B cell (primary cell): ENCODE measurements at regions not wholly inside any gene's neighbourhood (a gene's known extent, or its start where the extent isn't known, plus 50 kb on each side); places are given as distances from the start of the nearest gene placed in this dataset.

ENCODE experiments used
- EZH2 ChIP-seq: IDR thresholded peaks from 2 replicates; pipeline ENCODE4 v1.6.1; 2012; ENCODE audit warnings: borderline replicate concordance, low read depth, mild to moderate bottlenecking, moderate library complexity, low read length; ENCODE audit not compliant: insufficient read depth, poor library complexity, severe bottlenecking
- TF ChIP-seq, protein P1 (sequence below): fragments of 200-600 bp; IDR thresholded peaks from one replicate; pipeline ENCODE4 v1.8.0; 2022; ENCODE audit warnings: antibody characterized with exemption, mild to moderate bottlenecking

DNA sequence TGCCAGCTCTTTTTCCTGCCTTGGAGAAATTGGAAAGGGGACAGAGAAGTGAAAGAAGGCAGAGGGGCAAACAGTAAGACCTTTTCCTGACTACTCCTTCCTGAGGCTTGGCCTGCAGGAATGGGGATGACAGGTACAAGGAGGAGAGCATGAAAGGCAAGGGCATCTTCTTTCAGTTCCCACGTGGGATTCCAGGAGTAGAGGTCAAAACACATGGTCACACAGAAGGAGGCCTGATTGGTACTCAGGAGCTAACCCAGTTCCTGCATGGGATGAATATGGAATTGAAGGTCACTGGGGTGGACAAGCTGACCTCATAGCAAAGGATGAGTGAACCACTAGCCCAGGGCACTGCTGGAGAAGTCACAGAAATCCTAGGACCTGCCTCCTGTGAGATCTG is 112.5 kb upstream of the ZNF366 start:
- TF ChIP-seq, protein P1, sequence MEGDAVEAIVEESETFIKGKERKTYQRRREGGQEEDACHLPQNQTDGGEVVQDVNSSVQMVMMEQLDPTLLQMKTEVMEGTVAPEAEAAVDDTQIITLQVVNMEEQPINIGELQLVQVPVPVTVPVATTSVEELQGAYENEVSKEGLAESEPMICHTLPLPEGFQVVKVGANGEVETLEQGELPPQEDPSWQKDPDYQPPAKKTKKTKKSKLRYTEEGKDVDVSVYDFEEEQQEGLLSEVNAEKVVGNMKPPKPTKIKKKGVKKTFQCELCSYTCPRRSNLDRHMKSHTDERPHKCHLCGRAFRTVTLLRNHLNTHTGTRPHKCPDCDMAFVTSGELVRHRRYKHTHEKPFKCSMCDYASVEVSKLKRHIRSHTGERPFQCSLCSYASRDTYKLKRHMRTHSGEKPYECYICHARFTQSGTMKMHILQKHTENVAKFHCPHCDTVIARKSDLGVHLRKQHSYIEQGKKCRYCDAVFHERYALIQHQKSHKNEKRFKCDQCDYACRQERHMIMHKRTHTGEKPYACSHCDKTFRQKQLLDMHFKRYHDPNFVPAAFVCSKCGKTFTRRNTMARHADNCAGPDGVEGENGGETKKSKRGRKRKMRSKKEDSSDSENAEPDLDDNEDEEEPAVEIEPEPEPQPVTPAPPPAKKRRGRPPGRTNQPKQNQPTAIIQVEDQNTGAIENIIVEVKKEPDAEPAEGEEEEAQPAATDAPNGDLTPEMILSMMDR, result no peak
- TF ChIP-seq EZH2, result no peak
